ENCODE measurements at regions not wholly inside any gene's neighbourhood (a gene's known extent, or its start where the extent isn't known, plus 50 kb on each side); places are given as distances from the start of the nearest gene placed in this dataset.

GRCh38 chr5:29963956-29964355 lies 1229.5 kb upstream of the CDH6 start:
- intact Hi-C loops (cut with micrococcal nuclease): no loop called here
- POLR2A ChIA-PET (ENCODE audit: partially characterized antibody): no interaction called here
- Mint-ChIP-seq H3K9me3 (peaks cover 5 to 42% (median 16%) of the 10 kb centered on the region in 8 donors), H3K36me3 (peaks cover 0 to 1% of the 10 kb centered on the region in 2 donors), H3K27me3 (no peaks in the 10 kb centered on the region), H3K4me3 (no peak overlapping the region), H3K4me1 (no peaks in the 10 kb centered on the region), H3K27ac (no peak overlapping the region)
- CTCF ChIA-PET (ENCODE audit: partially characterized antibody): no interaction called here
- H3K27me3 ChIP-seq (ENCODE audit: insufficient read depth, low read length): no peaks in the 10 kb centered on the region
- peaks cover 0 to 5% of the 10 kb centered on the region in 2 donors for H3K9me3 ChIP-seq (ENCODE audit: control insufficient read depth in 1 of 2, low read length in 2 of 2)
- no peak overlapping the region for H3K4me3 ChIP-seq (ENCODE audit: low read length in 2 of 2)
- H3K36me3 ChIP-seq (ENCODE audit: insufficient read depth, low read length): no peaks in the 10 kb centered on the region
- H3K27ac ChIP-seq (ENCODE audit: low read depth, low read length): no peak overlapping the region
- DNase-seq: no peak
- H3K4me1 ChIP-seq (ENCODE audit: insufficient read depth, low read length): no peaks in the 10 kb centered on the region

- H3K36me3 ChIP-seq (ENCODE audit: insufficient read depth, low read length): no peaks in the 10 kb centered on the region
- no peak overlapping the region for H3K4me3 Mint-ChIP-seq
- ChIA-PET CTCF (ENCODE audit: partially characterized antibody) (no interaction called here), POLR2A (ENCODE audit: partially characterized antibody) (no interaction called here)
- no peaks in the 10 kb centered on the region for H3K27me3 Mint-ChIP-seq
- H3K4me1 ChIP-seq (ENCODE audit: insufficient read depth, low read length): no peaks in the 10 kb centered on the region
- H3K9me3 ChIP-seq (ENCODE audit: control insufficient read depth in 1 of 2, low read length in 2 of 2): peaks cover 0 to 5% of the 10 kb centered on the region in 2 donors
- H3K27ac ChIP-seq (ENCODE audit: low read depth, low read length): no peak overlapping the region
- H3K4me1 Mint-ChIP-seq: no peaks in the 10 kb centered on the region
- no peak overlapping the region for H3K4me3 ChIP-seq (ENCODE audit: low read length in 2 of 2)
- H3K36me3 Mint-ChIP-seq: peaks cover 0 to 1% of the 10 kb centered on the region in 2 donors
- no peak for DNase-seq
- H3K27me3 ChIP-seq (ENCODE audit: insufficient read depth, low read length): no peaks in the 10 kb centered on the region
- no peak overlapping the region for H3K27ac Mint-ChIP-seq
- H3K9me3 Mint-ChIP-seq: peaks cover 5 to 33% (median 16%) of the 10 kb centered on the region in 8 donors
- intact Hi-C loops (cut with micrococcal nuclease): no loop called here
These were observed 1233.2 kb upstream of the CDH6 start for GRCh38 chr5:29960323-29960722.

DNA sequence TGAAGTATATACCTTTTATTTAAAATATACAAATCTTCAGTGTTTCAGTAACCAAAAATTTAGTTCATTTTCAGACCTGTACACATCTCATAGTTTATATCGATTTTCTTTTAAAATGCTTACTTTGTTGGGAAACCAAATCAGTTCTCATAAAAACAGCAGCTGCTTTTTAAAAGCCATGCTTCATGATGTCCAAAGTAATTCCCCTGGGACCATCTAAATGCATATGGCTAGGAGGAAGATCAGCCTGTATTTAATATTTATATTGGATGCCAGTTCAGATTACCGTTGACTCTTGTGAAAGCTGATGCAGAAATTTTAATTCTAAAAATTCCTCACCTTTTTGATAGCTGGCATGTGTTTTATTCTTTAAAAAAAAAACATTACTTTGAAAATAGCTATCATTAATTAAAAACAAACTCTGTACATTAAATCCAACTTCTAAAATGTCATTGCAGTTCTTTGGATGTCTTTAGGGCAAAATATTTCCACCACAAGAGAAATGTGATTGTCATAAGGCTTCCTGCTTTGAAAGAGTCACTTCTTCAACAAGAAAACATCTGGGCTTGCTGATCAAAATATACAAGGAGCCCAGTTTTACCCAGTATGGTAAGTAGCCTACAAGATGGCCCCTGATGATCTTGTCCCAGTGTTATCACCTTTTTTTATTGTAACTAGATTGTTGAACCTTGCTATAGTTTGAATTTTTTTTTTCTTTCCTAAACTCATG lies 1242.9 kb upstream of the CDH6 start:
- peaks cover 0 to 13% (median 4%) of the 10 kb centered on the region in 8 donors for H3K9me3 Mint-ChIP-seq
- H3K36me3 ChIP-seq (ENCODE audit: insufficient read depth, low read length): no peaks in the 10 kb centered on the region
- H3K4me3 ChIP-seq (ENCODE audit: low read length in 2 of 2): no peak overlapping the region
- H3K4me1 Mint-ChIP-seq: no peaks in the 10 kb centered on the region
- intact Hi-C loops (cut with micrococcal nuclease): no loop called here
- H3K27me3 ChIP-seq (ENCODE audit: insufficient read depth, low read length): no peaks in the 10 kb centered on the region
- no peaks in the 10 kb centered on the region for H3K36me3 Mint-ChIP-seq
- no peaks in the 10 kb centered on the region for H3K27me3 Mint-ChIP-seq
- no peak overlapping the region for H3K27ac Mint-ChIP-seq
- H3K4me3 Mint-ChIP-seq: no peak overlapping the region
- DNase-seq: no peak
- H3K9me3 ChIP-seq (ENCODE audit: control insufficient read depth in 1 of 2, low read length in 2 of 2): no peaks in the 10 kb centered on the region
- H3K4me1 ChIP-seq (ENCODE audit: insufficient read depth, low read length): no peaks in the 10 kb centered on the region
- H3K27ac ChIP-seq (ENCODE audit: low read depth, low read length): no peak overlapping the region
- CTCF ChIA-PET (ENCODE audit: partially characterized antibody): interaction anchor here (1.3 kb wide), 1 partner anchor 19 kb away, joined by 4 read pairs; no protein-coding TSS in a partner anchor
- POLR2A ChIA-PET (ENCODE audit: partially characterized antibody): no interaction called here

GRCh38 chr5:29949301-29949872 lies 1244.1 kb upstream of the CDH6 start:
- Histone ChIP-seq H3K27ac (ENCODE audit: low read depth, low read length) (no peak overlapping the region), H3K27me3 (ENCODE audit: insufficient read depth, low read length) (no peaks in the 10 kb centered on the region), H3K4me1 (ENCODE audit: insufficient read depth, low read length) (no peaks in the 10 kb centered on the region), H3K9me3 (ENCODE audit: control insufficient read depth in 1 of 2, low read length in 2 of 2) (no peaks in the 10 kb centered on the region), H3K36me3 (ENCODE audit: insufficient read depth, low read length) (no peaks in the 10 kb centered on the region), H3K4me3 (ENCODE audit: low read length in 2 of 2) (no peak overlapping the region)
- ChIA-PET CTCF (ENCODE audit: partially characterized antibody) (interaction anchor here (1.3 kb wide), 1 partner anchor 20 kb away, joined by 4 read pairs; no protein-coding TSS in a partner anchor), POLR2A (ENCODE audit: partially characterized antibody) (no interaction called here)
- no peaks in the 10 kb centered on the region for H3K4me1 Mint-ChIP-seq
- DNase-seq: no peak
- no peaks in the 10 kb centered on the region for H3K27me3 Mint-ChIP-seq
- H3K4me3 Mint-ChIP-seq: no peak overlapping the region
- peaks cover 0 to 9% (median 0%) of the 10 kb centered on the region in 8 donors for H3K9me3 Mint-ChIP-seq
- H3K27ac Mint-ChIP-seq: no peak overlapping the region
- intact Hi-C loops (cut with micrococcal nuclease): no loop called here
- H3K36me3 Mint-ChIP-seq: no peaks in the 10 kb centered on the region

DNA sequence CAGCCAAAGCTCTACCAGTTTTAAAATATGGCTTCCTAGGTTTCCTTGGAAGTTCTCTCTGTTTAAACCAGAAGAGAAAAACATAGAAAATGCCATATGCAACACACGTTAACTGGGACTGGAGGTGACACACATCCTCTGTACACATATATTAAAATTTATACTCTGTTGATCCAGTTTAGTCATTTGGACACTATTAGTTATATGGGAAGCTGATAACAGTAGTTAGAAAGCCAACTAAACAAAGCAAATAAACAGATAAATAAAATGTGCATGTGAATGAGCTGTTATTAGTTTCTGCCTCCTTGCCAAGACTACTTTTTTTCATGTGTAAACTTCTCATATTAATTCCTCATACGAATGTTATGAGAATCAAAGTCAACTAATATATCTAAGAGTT lies 1249.2 kb upstream of the CDH6 start:
- ChIA-PET POLR2A (ENCODE audit: partially characterized antibody) (no interaction called here), CTCF (ENCODE audit: partially characterized antibody) (no interaction called here)
- Histone ChIP-seq H3K27ac (ENCODE audit: low read depth, low read length) (no peak overlapping the region), H3K27me3 (ENCODE audit: insufficient read depth, low read length) (no peaks in the 10 kb centered on the region), H3K9me3 (ENCODE audit: control insufficient read depth in 1 of 2, low read length in 2 of 2) (no peaks in the 10 kb centered on the region), H3K36me3 (ENCODE audit: insufficient read depth, low read length) (no peaks in the 10 kb centered on the region), H3K4me3 (ENCODE audit: low read length in 2 of 2) (no peak overlapping the region), H3K4me1 (ENCODE audit: insufficient read depth, low read length) (no peaks in the 10 kb centered on the region)
- Mint-ChIP-seq H3K4me1 (no peaks in the 10 kb centered on the region), H3K27ac (no peak overlapping the region), H3K36me3 (no peaks in the 10 kb centered on the region), H3K27me3 (no peaks in the 10 kb centered on the region), H3K4me3 (no peak overlapping the region), H3K9me3 (peaks cover 0 to 7% (median 2%) of the 10 kb centered on the region in 8 donors)
- DNase-seq: no peak
- intact Hi-C loops (cut with micrococcal nuclease): no loop called here

GRCh38 chr5:29942089-29942488 lies 1251.4 kb upstream of the CDH6 start:
- ChIA-PET CTCF (ENCODE audit: partially characterized antibody) (no interaction called here), POLR2A (ENCODE audit: partially characterized antibody) (no interaction called here)
- Mint-ChIP-seq H3K27ac (no peak overlapping the region), H3K36me3 (no peaks in the 10 kb centered on the region), H3K27me3 (no peaks in the 10 kb centered on the region), H3K4me3 (no peak overlapping the region), H3K4me1 (no peaks in the 10 kb centered on the region), H3K9me3 (peaks cover 0 to 7% (median 4%) of the 10 kb centered on the region in 8 donors)
- Histone ChIP-seq H3K27ac (ENCODE audit: low read depth, low read length) (no peak overlapping the region), H3K36me3 (ENCODE audit: insufficient read depth, low read length) (no peaks in the 10 kb centered on the region), H3K4me3 (ENCODE audit: low read length in 2 of 2) (no peak overlapping the region), H3K4me1 (ENCODE audit: insufficient read depth, low read length) (no peaks in the 10 kb centered on the region), H3K9me3 (ENCODE audit: control insufficient read depth in 1 of 2, low read length in 2 of 2) (no peaks in the 10 kb centered on the region), H3K27me3 (ENCODE audit: insufficient read depth, low read length) (no peaks in the 10 kb centered on the region)
- DNase-seq: no peak
- intact Hi-C loops (cut with micrococcal nuclease): no loop called here

DNA sequence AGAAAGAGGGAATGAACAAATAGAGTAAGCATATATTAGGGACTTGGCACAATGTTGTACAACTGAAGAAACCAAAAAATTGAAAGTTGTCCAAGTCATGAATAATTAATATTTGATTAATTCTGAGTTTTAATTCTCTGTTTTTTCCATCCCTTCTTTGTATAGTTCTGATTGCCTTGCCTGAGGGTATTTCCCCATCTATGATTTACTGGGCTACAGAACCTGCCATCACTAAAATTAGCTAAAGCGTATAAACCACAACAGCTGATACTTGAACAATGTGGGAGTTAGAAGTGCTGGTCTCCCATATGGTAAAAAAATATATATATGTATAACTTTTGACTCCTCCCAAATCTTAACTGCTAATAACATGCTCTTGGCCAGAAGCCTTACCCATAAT lies 1253.5 kb upstream of the CDH6 start:
- no peak overlapping the region for H3K4me3 Mint-ChIP-seq
- no peak overlapping the region for H3K27ac ChIP-seq (ENCODE audit: low read depth, low read length)
- no peak for DNase-seq
- intact Hi-C loops (cut with micrococcal nuclease): no loop called here
- ChIA-PET POLR2A (ENCODE audit: partially characterized antibody) (no interaction called here), CTCF (ENCODE audit: partially characterized antibody) (no interaction called here)
- no peaks in the 10 kb centered on the region for H3K27me3 ChIP-seq (ENCODE audit: insufficient read depth, low read length)
- peaks cover 0 to 11% (median 5%) of the 10 kb centered on the region in 8 donors for H3K9me3 Mint-ChIP-seq
- no peaks in the 10 kb centered on the region for H3K4me1 Mint-ChIP-seq
- H3K36me3 Mint-ChIP-seq: no peaks in the 10 kb centered on the region
- no peak overlapping the region for H3K27ac Mint-ChIP-seq
- H3K27me3 Mint-ChIP-seq: no peaks in the 10 kb centered on the region
- H3K4me3 ChIP-seq (ENCODE audit: low read length in 2 of 2): no peak overlapping the region
- H3K4me1 ChIP-seq (ENCODE audit: insufficient read depth, low read length): no peaks in the 10 kb centered on the region
- H3K9me3 ChIP-seq (ENCODE audit: control insufficient read depth in 1 of 2, low read length in 2 of 2): no peaks in the 10 kb centered on the region
- H3K36me3 ChIP-seq (ENCODE audit: insufficient read depth, low read length): no peaks in the 10 kb centered on the region

All from CD4-positive, alpha-beta memory T cell (primary cell).